Loucy (cell line): ENCODE measurements at regions not wholly inside any gene's neighbourhood (a gene's known extent, or its start where the extent isn't known, plus 50 kb on each side); places are given as distances from the start of the nearest gene placed in this dataset.

Source experiments
- H2AFZ ChIP-seq: fragments of 200-600 bp; sonication (generic); 2 replicates; pipeline ENCODE4 v1.6.0; 2016; ENCODE audit warnings: antibody characterized with exemption, mild to moderate bottlenecking, low read length, moderate library complexity
- H3F3A ChIP-seq: fragments of 200-600 bp; 2 replicates; pipeline ENCODE4 v1.6.0; 2016; ENCODE audit warnings: antibody characterized with exemption, low read depth, mild to moderate bottlenecking
- H3K27me3 ChIP-seq: fragments of 200-600 bp; sonication (generic); 2 replicates; pipeline ENCODE4 v1.6.1; 2014; ENCODE audit warnings: low read length, mild to moderate bottlenecking; ENCODE audit not compliant: insufficient read depth, poor library complexity, severe bottlenecking
- H3K36me3 ChIP-seq: fragments of 200-600 bp; sonication (generic); 2 replicates; pipeline ENCODE4 v1.6.1; 2016; ENCODE audit warnings: low read length; ENCODE audit not compliant: insufficient read depth
- H3K4me1 ChIP-seq: fragments of 200-600 bp; sonication (generic); 2 replicates; pipeline ENCODE4 v1.5.1; 2014; ENCODE audit warnings: low read length, mild to moderate bottlenecking; ENCODE audit not compliant: insufficient read depth, poor library complexity, severe bottlenecking
- H3K4me2 ChIP-seq: fragments of 200-600 bp; sonication (generic); 2 replicates; pipeline ENCODE4 v1.6.0; 2014; ENCODE audit warnings: antibody characterized with exemption, low read length, low read depth, mild to moderate bottlenecking; ENCODE audit not compliant: poor library complexity, severe bottlenecking
- H3K4me3 ChIP-seq: fragments of 200-600 bp; sonication (generic); 2 replicates; pipeline ENCODE4 v1.5.1; 2014; ENCODE audit warnings: low read length, mild to moderate bottlenecking, mixed read lengths; ENCODE audit not compliant: poor library complexity, severe bottlenecking
- H3K79me2 ChIP-seq: fragments of 200-600 bp; sonication (generic); 2 replicates; pipeline ENCODE4 v1.6.1; 2014; ENCODE audit warnings: low read length; ENCODE audit not compliant: insufficient read depth
- H3K9ac ChIP-seq: fragments of 200-600 bp; sonication (generic); 2 replicates; pipeline ENCODE4 v1.6.0; 2014; ENCODE audit warnings: mild to moderate bottlenecking, low read depth, low read length, moderate library complexity; ENCODE audit not compliant: poor library complexity, severe bottlenecking
- H3K9me2 ChIP-seq: fragments of 200-600 bp; sonication (generic); replicated peaks from 2 replicates; pipeline ENCODE4 v1.6.1; 2016; ENCODE audit warnings: low read depth, low read length, mixed read lengths
- H3K9me3 ChIP-seq: fragments of 200-600 bp; sonication (generic); 2 replicates; pipeline ENCODE4 v1.6.1; 2014; ENCODE audit warnings: mild to moderate bottlenecking, antibody characterized with exemption, low read length, low read depth; ENCODE audit not compliant: insufficient read depth
- H4K20me1 ChIP-seq: fragments of 200-600 bp; sonication (generic); 2 replicates; pipeline ENCODE4 v1.6.0; 2014; ENCODE audit warnings: antibody characterized with exemption, low read length, mild to moderate bottlenecking; ENCODE audit not compliant: insufficient read depth, poor library complexity, severe bottlenecking
- EZH2phosphoT487 ChIP-seq: fragments of 200-600 bp; IDR thresholded peaks from 2 replicates; pipeline ENCODE4 v1.6.1; 2018; ENCODE audit warnings: antibody characterized with exemption, mild to moderate bottlenecking, moderate library complexity, borderline replicate concordance
- TF ChIP-seq, protein P1 (sequence below): fragments of 200-600 bp; sonication (generic); conservative IDR thresholded peaks from 2 replicates; pipeline ENCODE4 v1.5.1; 2014; ENCODE audit warnings: mild to moderate bottlenecking, antibody characterized with exemption, low read length

DNA sequence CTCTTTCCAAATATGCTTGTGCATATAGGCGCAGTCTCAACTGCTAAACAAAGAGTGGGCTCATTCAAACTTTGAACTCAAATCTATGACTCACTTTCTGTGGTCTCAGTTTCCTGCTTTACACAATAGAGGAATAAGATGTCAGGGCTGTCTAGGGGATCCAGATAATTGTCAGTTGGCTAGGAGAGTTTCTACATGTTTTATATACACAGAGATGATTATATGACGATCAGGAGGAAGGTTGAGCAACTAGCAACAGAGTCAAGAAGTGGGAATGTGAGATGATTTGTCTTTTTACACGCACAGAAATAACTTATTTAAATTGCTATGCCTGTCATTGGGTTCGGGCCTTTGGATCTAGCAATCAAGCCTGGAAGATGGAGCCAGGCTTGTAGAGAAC, 299.4 kb upstream of the LYPLAL1 start:
- TF ChIP-seq, protein P1, sequence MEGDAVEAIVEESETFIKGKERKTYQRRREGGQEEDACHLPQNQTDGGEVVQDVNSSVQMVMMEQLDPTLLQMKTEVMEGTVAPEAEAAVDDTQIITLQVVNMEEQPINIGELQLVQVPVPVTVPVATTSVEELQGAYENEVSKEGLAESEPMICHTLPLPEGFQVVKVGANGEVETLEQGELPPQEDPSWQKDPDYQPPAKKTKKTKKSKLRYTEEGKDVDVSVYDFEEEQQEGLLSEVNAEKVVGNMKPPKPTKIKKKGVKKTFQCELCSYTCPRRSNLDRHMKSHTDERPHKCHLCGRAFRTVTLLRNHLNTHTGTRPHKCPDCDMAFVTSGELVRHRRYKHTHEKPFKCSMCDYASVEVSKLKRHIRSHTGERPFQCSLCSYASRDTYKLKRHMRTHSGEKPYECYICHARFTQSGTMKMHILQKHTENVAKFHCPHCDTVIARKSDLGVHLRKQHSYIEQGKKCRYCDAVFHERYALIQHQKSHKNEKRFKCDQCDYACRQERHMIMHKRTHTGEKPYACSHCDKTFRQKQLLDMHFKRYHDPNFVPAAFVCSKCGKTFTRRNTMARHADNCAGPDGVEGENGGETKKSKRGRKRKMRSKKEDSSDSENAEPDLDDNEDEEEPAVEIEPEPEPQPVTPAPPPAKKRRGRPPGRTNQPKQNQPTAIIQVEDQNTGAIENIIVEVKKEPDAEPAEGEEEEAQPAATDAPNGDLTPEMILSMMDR, result no peak
- no peak for TF ChIP-seq EZH2phosphoT487
- no peaks in the 10 kb centered on the region for H3K9me2 ChIP-seq
- H3K9me3 ChIP-seq, result no peaks in the 10 kb centered on the region
- H3K27me3 ChIP-seq, result no peaks in the 10 kb centered on the region
- H2AFZ ChIP-seq, result 0 out of 2 replicates have a peak overlapping the region, but pooled peaks have one; percentile 8
- peak overlapping the region; percentile 43 for H3K4me3 ChIP-seq
- no peaks in the 10 kb centered on the region for H3K36me3 ChIP-seq
- peaks cover 67% of the 10 kb centered on the region for H3K4me1 ChIP-seq
- peaks cover 4% of the 10 kb centered on the region; the same call in 1 of the 2 replicates for H3F3A ChIP-seq
- H3K4me2 ChIP-seq, result peak overlapping the region; percentile 77
- H3K9ac ChIP-seq, result peak overlapping the region; percentile 57
- no peaks in the 10 kb centered on the region for H4K20me1 ChIP-seq
- H3K79me2 ChIP-seq, result no peaks in the 10 kb centered on the region

DNA sequence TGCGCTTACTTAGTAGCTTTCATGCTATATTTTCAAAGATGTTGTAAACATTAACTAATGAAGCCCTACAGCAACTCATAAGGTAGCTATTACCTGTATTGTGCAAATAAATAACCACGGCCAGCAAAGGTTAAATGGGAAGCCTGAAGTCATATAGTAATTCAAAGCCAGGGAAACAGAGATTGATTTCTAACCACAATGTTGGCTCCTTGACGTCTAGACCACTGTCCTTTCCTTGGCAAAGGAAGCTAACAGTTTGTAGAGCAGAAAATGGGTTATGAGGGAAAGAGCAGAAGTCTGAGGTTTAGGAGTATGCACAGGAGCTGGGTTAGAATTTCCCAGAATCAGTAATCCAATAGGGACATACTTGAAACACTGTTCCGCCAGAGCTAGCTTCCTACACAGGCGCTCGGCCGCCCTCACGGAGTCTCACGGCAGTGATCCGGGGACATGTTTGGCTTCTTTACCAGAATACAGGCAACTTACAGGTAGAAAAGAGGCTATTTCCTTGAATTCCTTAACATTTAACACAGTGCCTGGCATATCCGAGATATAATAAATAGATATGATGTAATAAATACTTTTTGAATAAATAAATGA, 298.8 kb upstream of the LYPLAL1 start:
- peak overlapping the region; percentile 57 for H3K9ac ChIP-seq
- peaks cover 67% of the 10 kb centered on the region for H3K4me1 ChIP-seq
- H2AFZ ChIP-seq, result no peak overlapping the region
- no peaks in the 10 kb centered on the region for H3K9me2 ChIP-seq
- H3K4me3 ChIP-seq, result no peak overlapping the region
- TF ChIP-seq EZH2phosphoT487, result no peak
- TF ChIP-seq, protein P1, result no peak
- H3F3A ChIP-seq, result peaks cover 4% of the 10 kb centered on the region; the same call in 1 of the 2 replicates
- no peaks in the 10 kb centered on the region for H3K36me3 ChIP-seq
- no peaks in the 10 kb centered on the region for H3K79me2 ChIP-seq
- H4K20me1 ChIP-seq, result no peaks in the 10 kb centered on the region
- no peaks in the 10 kb centered on the region for H3K9me3 ChIP-seq
- no peaks in the 10 kb centered on the region for H3K27me3 ChIP-seq
- H3K4me2 ChIP-seq, result peak overlapping the region; percentile 77

DNA sequence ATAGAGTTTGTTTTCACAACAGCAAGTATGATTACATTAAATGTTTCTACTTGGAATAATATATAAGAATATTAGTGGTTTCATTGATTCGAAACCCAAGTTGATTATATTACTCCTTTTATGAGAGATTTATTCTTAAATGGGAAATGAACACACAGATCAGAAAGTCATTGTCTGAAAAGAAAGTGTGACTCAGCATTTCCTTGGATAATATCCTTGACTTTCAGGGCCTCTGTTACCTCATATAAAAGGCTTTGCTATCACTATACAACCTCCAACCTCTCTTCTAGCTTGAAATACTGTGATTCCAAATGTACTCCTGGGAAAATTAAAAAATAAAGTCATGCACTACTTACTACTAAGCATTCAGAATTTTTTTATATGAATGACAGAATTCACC, 295.3 kb upstream of the LYPLAL1 start:
- no peak overlapping the region for H2AFZ ChIP-seq
- no peaks in the 10 kb centered on the region for H3F3A ChIP-seq

More for the DNA sequence above, 295.3 kb upstream of the LYPLAL1 start:
- TF ChIP-seq, protein P1, result no peak
- no peak for TF ChIP-seq EZH2phosphoT487
- no peaks in the 10 kb centered on the region for H3K9me3 ChIP-seq
- H3K79me2 ChIP-seq, result no peaks in the 10 kb centered on the region
- H3K4me2 ChIP-seq, result no peak overlapping the region
- no peak overlapping the region for H3K4me3 ChIP-seq
- H3K36me3 ChIP-seq, result no peaks in the 10 kb centered on the region
- H4K20me1 ChIP-seq, result no peaks in the 10 kb centered on the region
- no peaks in the 10 kb centered on the region for H3K27me3 ChIP-seq
- H3K9me2 ChIP-seq, result no peaks in the 10 kb centered on the region
- H3K4me1 ChIP-seq, result peaks cover 34% of the 10 kb centered on the region
- H3K9ac ChIP-seq, result no peak overlapping the region
